GM21786 (cell line): ENCODE measurements at regions not wholly inside any gene's neighbourhood (a gene's known extent, or its start where the extent isn't known, plus 50 kb on each side); places are given as distances from the start of the nearest gene placed in this dataset.

Experiments used
- ATAC-seq: cut with Tn5 transposase; IDR thresholded peaks from one replicate; pipeline ENCODE4 v1.9.1; 2021; ENCODE audit not compliant: unreplicated experiment

DNA sequence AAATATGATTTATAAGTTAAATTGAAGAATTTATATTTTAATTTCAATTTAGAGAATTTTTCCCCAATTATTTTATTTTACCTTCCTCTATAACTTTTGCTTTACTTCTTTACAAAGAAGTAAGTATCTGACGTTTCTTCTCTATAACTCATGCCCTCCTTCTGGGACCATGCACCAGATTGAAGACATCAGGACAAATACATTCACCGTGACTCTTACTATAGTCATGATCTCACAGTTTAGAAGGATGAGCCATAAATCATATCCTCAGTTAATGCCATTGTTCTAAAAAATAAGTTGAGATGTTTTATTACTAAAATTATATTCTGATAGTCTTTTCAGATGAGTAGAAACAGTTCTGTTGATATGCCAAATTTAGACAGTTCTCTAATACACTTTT, 279.3 kb downstream of the TMX3 start:
- no peak for ATAC-seq

- ATAC-seq = no peak
These were observed 283.0 kb downstream of the TMX3 start for GRCh38 chr18:68431922-68432198.

- ATAC-seq = no peak
These were observed 283.6 kb downstream of the TMX3 start for GRCh38 chr18:68431111-68431921.

GRCh38 chr18:68429841-68430240, 285.1 kb downstream of the TMX3 start:
- no peak for ATAC-seq

- no peak for ATAC-seq
These were observed 285.8 kb downstream of the TMX3 start for GRCh38 chr18:68429111-68429510.

DNA sequence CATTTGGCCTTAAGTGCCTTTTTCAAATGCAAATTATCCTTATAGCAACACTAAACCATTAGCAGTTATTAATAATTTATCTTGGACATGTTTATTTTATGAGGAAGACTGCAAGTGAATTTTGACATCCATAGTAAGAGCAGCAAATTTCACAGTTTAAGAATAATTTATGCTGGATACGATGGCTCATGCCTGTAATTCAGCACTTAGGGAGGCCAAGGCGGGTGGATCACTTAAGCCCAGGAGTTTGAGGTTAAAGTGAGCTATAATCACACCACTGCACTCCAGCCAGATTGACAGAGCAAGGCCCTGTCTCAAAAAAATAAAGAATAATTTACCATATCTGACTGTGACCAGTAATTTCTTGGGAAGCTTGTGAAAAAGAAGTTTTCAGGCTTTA, 286.2 kb downstream of the TMX3 start:
- ATAC-seq = no peak

DNA sequence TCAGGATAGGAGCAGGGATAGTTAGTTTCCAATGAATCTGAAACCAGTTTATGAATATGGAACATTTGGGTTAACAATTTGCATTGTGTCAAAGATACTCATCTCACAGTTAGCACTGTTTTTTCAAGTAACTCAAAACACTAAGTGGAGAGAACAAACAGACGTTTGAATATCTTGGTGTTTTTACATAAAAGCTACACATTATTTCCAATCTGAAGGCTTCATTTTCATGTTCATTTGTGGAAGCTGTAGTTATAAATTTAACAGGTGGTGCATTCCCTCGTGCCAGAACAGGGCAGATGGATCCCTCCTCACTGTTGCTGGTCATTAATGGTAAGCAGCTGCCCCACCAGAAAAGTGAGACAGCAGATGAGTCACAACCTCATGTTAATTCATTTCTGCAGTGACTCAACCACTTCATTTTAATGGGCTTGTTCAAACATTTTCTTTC, 286.9 kb downstream of the TMX3 start:
- peak; percentile 51 for ATAC-seq

DNA sequence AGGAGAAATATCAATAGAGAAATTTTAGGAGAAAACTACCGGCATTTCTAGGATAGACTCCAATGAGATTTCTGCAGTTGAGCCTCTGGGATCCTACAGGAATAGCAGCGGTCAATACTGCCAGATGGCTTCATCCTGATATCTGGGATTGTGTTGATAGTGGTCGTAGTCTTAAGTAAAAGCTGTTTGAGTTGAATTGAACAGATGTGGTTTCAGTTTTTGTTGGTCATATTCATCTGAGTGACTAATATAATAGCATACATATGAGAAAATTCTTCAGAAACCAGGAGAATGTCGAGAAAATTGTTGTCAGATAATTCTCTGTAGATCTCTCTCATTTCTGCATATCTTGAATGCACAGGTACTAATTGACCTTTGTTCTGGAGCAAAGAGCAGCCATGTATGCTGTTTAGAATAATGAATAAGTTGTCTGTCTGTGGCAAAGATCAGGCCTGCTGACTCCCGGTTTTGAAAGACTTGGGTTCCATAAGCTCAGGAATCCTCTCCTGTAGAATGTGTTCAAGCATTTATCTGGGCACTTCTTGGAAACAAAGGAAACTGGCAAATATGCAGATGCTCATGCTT, 288.1 kb downstream of the TMX3 start:
- no peak for ATAC-seq

DNA sequence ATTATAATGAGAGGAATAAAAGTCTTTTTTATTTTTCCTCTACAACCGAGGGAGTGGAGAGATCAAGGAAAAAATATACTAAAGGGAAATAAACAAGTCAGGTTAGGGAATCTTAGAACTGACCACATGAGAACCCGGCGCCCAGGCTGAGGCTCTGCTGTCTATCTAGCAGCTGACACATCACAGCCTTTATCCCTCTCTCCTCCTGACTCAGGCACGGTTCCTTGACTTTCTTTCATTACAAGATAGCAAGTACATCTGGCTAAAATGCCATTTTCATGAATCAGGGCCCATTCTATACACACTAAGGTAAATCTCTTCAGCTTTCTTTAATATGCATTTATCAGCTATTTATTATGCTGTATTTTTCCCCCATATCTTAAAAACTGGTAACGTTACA, 296.0 kb downstream of the TMX3 start:
- no peak for ATAC-seq

DNA sequence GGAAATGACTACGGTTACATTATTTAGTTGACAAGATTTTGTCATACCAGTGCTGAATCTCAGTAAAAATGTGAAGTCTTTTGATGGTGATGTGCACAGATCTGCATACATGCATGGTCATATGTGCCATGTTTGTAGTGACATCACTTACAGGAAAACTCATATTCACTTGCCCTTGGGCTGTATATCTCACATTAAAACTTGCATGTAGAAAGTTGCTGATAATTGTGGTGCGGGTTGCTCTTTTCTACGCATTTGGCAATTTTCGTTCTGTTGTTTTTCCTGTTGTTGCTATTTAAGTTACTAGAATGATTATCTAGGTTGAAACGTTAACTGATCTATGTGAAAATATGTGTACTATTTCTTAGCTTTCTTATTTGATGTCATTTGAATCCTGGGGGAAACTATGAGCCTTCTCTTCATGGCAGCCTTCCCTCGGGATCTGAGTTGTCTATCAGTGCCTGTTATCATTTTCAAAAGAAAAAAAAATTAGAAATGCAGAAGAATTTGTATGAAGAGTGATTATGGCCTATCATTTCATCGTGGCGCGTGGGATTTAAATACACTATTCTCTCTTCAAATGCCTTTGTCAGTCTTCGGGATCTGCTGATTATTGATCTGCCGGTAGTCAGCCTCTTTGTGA, 296.6 kb downstream of the TMX3 start:
- no peak for ATAC-seq

DNA sequence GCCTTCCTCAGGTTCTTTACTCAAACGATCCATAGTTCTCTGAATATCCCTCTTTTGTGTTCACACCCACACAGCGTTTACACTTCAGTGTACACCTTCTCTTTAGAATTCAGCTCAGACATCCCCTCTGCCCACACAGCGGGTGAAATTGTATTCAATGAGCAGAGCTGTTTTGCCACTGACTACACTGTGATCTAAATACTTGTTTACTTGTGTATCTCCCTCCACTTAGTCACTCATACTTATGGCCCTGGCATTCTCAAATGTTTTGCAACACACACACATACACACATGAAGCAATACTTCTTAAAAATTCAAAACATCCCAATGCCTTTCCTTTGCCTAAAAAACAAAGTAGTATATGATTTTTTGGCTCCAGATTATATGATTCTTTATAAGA, 297.1 kb downstream of the TMX3 start:
- ATAC-seq = no peak

GRCh38 chr18:68417166-68417799, 297.6 kb downstream of the TMX3 start:
- no peak for ATAC-seq

- ATAC-seq = no peak
These were observed 300.5 kb downstream of the TMX3 start for GRCh38 chr18:68414407-68414806.

GRCh38 chr18:68409576-68409975, 305.3 kb downstream of the TMX3 start:
- ATAC-seq = no peak

DNA sequence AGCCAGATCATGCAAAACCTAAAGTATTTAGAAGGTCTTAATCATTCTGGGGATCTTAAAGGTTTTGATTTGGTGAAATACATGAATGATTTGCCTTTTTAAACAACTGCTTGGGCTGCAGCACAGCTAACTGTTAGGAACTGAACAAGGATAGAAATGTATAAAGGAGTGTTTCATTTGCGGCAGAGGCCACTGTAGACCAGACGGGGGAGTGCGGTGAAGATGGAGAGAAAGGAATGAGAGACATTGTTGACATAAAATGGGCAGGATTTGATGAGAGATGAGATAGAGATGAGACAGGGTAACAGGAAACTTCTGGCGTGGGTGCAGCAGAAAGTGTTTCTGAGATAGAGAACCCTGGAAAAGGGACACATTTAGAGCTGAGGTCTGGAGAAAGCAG, 308.1 kb downstream of the TMX3 start:
- no peak for ATAC-seq

DNA sequence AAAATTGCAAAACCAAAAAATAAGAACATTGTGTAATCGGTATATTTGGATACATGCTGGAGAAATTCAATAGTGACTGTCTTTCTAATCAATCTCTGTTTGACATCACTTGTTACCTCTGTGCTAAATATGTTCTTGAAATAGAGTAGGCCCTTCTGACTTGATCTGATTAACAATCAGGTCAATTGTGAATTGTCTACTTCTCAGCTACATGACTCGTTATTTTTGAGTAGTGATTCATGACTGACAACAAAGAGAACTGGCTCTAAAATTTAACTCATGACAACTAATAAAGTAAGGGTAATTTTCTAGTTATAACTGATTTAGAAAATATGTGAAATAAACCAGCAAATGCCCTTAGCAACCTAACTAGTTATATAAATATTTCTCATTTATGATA, 312.1 kb downstream of the TMX3 start:
- ATAC-seq = no peak

DNA sequence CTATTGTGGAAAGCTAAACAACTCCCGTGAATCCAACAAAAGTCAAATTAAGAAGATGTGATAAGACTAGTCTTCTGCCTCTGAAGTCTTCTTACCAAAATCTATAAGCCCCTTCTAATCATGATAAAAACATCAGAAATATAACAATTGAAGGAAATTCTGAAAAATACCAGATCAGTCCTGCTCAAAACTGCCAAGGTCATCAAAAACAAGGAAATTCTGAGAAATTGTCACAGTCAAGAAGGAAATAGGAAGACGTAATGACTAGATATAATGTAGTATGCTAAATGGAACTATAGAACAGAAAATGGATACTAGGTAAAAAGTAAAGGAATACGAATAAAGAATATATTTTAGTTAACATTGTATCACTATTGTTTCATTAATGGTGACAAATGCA, 314.0 kb downstream of the TMX3 start:
- no peak for ATAC-seq

DNA sequence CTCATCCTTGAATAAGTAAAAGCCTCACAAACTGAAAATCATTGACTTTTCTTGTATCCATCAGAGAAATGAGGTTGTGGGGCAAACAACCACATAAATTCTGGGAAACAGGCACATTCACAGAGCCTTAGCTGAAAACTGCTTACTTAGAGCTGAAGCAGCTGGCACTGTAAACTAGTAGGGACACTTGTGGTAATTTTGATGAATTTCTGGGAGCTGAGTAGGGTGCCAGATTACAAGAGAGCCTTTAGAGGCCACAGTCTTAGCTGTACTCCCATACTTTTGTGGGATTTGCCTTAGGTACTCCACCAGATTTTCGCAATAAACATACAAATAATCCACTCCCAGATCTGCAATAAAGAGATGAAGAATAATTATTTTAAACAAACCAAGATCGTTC, 315.2 kb downstream of the TMX3 start:
- no peak for ATAC-seq

GRCh38 chr18:68397241-68398035, 317.5 kb downstream of the TMX3 start:
- ATAC-seq = no peak

- no peak for ATAC-seq
These were observed 320.2 kb downstream of the TMX3 start for GRCh38 chr18:68394705-68395104.

DNA sequence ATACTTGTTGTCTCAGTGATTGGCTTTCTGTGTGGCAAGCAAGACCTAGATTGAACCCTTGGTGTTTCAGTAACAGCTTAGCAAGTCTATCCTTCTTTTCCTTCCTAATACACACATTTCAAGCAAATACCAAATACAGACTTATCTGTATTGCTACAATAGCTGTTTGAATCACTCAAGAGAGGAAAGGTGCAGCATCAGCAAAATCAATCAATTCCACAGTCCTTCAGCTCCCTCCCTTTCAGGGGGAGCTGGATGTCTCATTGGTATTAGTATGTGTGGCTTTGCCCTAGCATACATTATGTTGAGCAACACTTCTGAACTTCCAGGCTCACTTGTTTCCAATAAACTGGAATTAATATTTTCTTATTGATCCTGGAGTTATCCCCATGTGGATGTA, 323.1 kb downstream of the TMX3 start:
- no peak for ATAC-seq
